HCT116 (cell line): ENCODE measurements at regions not wholly inside any gene's neighbourhood (a gene's known extent, or its start where the extent isn't known, plus 50 kb on each side); places are given as distances from the start of the nearest gene placed in this dataset.

Experiments used
- ATF3 ChIP-seq: IDR thresholded peaks from 2 replicates; pipeline ENCODE4 v1.6.1; 2012
- CTCF ChIP-seq, 3 experiments: fragments of 200-600 bp in 1 of 3; sonication (generic) in 1 of 3; IDR thresholded peaks in 2 of 3; conservative IDR thresholded peaks in 1 of 3; 2 replicates each; pipeline ENCODE4 v1.5.1; 2012 to 2017; ENCODE audit warnings: low read depth in 2 of 3, low read length in 2 of 3, antibody characterized with exemption in 1 of 3, borderline replicate concordance in 1 of 3, control low read depth in 1 of 3, mild to moderate bottlenecking in 1 of 3, mixed read lengths in 1 of 3, mixed run types in 1 of 3, moderate library complexity in 1 of 3; ENCODE audit not compliant: insufficient read depth in 1 of 3
- EZH2 ChIP-seq: fragments of 200-600 bp; sonication (generic); IDR thresholded peaks from 2 replicates; pipeline ENCODE4 v1.6.1; 2017; ENCODE audit warnings: antibody characterized with exemption, mixed run types
- POLR2A ChIP-seq: IDR thresholded peaks from 2 replicates; pipeline ENCODE4 v1.7.0; 2011; ENCODE audit warnings: borderline replicate concordance; ENCODE audit not compliant: insufficient read depth, insufficient read length; ENCODE audit errors: extremely low read depth
- RAD21 ChIP-seq: IDR thresholded peaks from 2 replicates; pipeline ENCODE4 v1.6.1; 2012; ENCODE audit warnings: low read depth, mild to moderate bottlenecking
- TCF7L2 ChIP-seq: IDR thresholded peaks from 2 replicates; pipeline ENCODE4 v1.7.0; 2011; ENCODE audit warnings: borderline replicate concordance, inconsistent platforms; ENCODE audit not compliant: insufficient read depth, insufficient read length; ENCODE audit errors: extremely low read depth
- YY1 ChIP-seq: IDR thresholded peaks from 2 replicates; pipeline ENCODE4 v1.6.1; 2011; ENCODE audit warnings: low read length, low read depth, moderate library complexity, mild to moderate bottlenecking; ENCODE audit not compliant: insufficient replicate concordance; ENCODE audit errors: extremely low read depth
- ZNF274 ChIP-seq: fragments of 200-500 bp; sonication (Bioruptor generic); IDR thresholded peaks from 2 replicates; pipeline ENCODE4 v1.6.1; 2014; ENCODE audit warnings: mild to moderate bottlenecking, low read depth, low read length, inconsistent platforms

DNA sequence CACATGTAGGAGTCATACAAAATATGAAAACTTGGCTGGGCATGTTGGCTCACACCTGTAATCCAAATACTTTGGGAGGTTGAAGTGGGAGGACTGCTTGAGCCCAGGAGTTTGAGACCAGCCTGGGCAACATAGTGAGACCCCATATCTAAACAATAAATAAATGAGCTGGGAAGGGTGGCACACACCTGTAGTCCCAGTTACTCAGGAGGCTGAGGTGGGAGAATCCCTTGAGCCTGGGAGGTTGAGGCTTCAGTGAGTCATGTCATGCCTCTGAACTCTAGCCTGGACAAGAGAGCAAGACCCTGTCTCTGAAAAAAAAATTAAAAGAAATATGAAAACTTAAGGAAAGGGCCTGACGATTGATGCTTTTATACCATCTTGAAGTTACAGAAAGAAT, 112.4 kb upstream of the RAI14 start:
- TF ChIP-seq TCF7L2 (no peak), CTCF (IDR thresholded peaks at IDR 0.05 in 2 of 3, conservative IDR thresholded peaks at IDR 0.05 in 1 of 3; ENCODE audit: borderline replicate concordance in 1 of 3, insufficient read depth in 1 of 3, low read depth in 2 of 3, low read length in 2 of 3) (no peak), RAD21 (no peak), POLR2A (no peak), EZH2 (no peak), YY1 (no peak), ATF3 (no peak), ZNF274 (no peak)
